ENCODE measurements at regions not wholly inside any gene's neighbourhood (a gene's known extent, or its start where the extent isn't known, plus 50 kb on each side); places are given as distances from the start of the nearest gene placed in this dataset.

DNA sequence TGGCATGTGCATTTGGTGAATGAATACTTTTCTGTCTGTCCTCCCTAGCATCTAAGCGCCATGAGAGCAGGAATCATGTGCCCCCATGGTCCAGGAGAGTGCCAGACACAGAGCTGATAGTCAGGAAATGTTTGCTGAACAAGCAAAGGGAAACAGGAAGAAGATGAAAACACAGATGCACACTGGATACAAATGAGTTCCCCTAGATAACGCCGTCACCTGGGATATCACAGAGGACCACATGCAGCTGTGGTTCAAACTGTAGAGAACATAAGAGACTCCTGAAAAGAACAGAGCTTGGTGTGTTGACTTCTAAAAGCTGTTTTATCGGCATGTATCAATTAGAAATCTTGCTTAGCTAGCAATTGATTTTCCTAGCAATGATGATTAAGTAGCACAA lies 293.7 kb downstream of the BTBD3 start:
- no peaks in the 10 kb centered on the region for H3K27me3 Mint-ChIP-seq (ENCODE audit: insufficient read depth, unreplicated experiment)
- no peaks in the 10 kb centered on the region for H3K4me1 Mint-ChIP-seq (ENCODE audit: insufficient read depth, unreplicated experiment)
- no peak overlapping the region for H3K27ac Mint-ChIP-seq (ENCODE audit: low read depth, unreplicated experiment)
- TF ChIP-seq, protein P1, sequence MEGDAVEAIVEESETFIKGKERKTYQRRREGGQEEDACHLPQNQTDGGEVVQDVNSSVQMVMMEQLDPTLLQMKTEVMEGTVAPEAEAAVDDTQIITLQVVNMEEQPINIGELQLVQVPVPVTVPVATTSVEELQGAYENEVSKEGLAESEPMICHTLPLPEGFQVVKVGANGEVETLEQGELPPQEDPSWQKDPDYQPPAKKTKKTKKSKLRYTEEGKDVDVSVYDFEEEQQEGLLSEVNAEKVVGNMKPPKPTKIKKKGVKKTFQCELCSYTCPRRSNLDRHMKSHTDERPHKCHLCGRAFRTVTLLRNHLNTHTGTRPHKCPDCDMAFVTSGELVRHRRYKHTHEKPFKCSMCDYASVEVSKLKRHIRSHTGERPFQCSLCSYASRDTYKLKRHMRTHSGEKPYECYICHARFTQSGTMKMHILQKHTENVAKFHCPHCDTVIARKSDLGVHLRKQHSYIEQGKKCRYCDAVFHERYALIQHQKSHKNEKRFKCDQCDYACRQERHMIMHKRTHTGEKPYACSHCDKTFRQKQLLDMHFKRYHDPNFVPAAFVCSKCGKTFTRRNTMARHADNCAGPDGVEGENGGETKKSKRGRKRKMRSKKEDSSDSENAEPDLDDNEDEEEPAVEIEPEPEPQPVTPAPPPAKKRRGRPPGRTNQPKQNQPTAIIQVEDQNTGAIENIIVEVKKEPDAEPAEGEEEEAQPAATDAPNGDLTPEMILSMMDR (IDR thresholded peaks at IDR 0.05; ENCODE audit: unreplicated experiment): no peak
- peaks cover 5% of the 10 kb centered on the region for H3K36me3 Mint-ChIP-seq (ENCODE audit: insufficient read depth, unreplicated experiment)
- H3K4me3 Mint-ChIP-seq (ENCODE audit: unreplicated experiment): no peak overlapping the region
- peaks cover 39% of the 10 kb centered on the region for H3K9me3 Mint-ChIP-seq (ENCODE audit: unreplicated experiment)
- CTCF ChIA-PET: interaction anchor here (0.7 to 0.9 kb wide), 2 partner anchors 17 to 588 kb away, joined by 3 read pairs; no protein-coding TSS in a partner anchor
- intact Hi-C loops (cut with micrococcal nuclease): no loop called here
- POLR2A ChIA-PET: no interaction called here
- DNase-seq (ENCODE audit: unreplicated experiment): no peak
- no TSS peak for BruUV-seq (replicated peaks)

DNA sequence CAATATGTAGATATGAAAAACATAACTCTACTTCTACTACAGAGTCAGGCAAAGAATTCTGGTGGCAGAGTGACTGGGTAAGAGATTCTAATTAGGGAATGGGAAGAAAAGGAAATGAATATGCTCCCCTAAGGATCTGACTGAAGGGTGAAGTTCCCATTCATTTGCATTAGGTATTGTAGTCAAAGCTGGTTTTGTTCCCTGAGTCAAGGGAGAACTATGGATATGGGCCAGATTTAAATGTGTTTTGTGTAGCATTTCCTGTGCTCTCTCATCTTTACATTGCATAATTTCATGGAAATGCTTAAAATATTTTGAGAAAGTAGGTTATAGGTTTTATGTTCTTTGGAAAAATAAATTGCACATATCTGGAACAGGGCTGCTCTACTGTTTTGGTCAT lies 299.7 kb downstream of the BTBD3 start:
- Mint-ChIP-seq H3K27ac (ENCODE audit: low read depth, unreplicated experiment) (no peak overlapping the region), H3K4me3 (ENCODE audit: unreplicated experiment) (no peak overlapping the region), H3K27me3 (ENCODE audit: insufficient read depth, unreplicated experiment) (no peaks in the 10 kb centered on the region), H3K9me3 (ENCODE audit: unreplicated experiment) (peaks cover 45% of the 10 kb centered on the region), H3K36me3 (ENCODE audit: insufficient read depth, unreplicated experiment) (no peaks in the 10 kb centered on the region), H3K4me1 (ENCODE audit: insufficient read depth, unreplicated experiment) (no peaks in the 10 kb centered on the region)
- CTCF ChIA-PET: no interaction called here
- POLR2A ChIA-PET: no interaction called here
- intact Hi-C loops (cut with micrococcal nuclease): no loop called here
- DNase-seq (ENCODE audit: unreplicated experiment): peak; percentile 29
- BruUV-seq (replicated peaks): no TSS peak
- TF ChIP-seq, protein P1 (IDR thresholded peaks at IDR 0.05; ENCODE audit: unreplicated experiment): no peak

DNA sequence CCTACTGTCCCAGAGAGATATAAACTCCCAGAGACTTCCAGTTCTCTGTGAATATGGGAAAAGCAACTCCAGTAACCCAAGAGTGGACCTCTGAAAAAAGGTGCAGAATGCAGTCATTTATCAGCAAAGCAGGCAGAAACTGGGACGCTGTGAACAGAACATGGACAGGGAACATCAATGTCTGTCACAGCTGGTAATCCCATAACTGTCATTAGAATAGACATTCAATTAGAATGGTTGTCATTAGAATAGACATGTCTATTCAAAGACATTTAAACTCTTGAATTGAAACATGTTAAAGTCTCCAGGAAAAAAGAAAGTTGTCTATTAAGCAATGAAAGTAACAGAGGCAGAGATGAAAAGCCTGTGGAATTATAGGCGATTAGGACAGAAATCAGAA lies 302.1 kb downstream of the BTBD3 start:
- H3K4me3 Mint-ChIP-seq (ENCODE audit: unreplicated experiment): no peak overlapping the region
- ChIA-PET POLR2A (interaction anchor here (0.6 kb wide), 1 partner anchor 23 kb away, joined by 3 read pairs; no protein-coding TSS in a partner anchor), CTCF (interaction anchor here (0.5 to 0.9 kb wide), 4 partner anchors 9 to 514 kb away, joined by 3 to 6 read pairs (median 4); no protein-coding TSS in a partner anchor)
- intact Hi-C loops (cut with micrococcal nuclease): no loop called here
- no peaks in the 10 kb centered on the region for H3K36me3 Mint-ChIP-seq (ENCODE audit: insufficient read depth, unreplicated experiment)
- no TSS peak for BruUV-seq (replicated peaks)
- TF ChIP-seq, protein P1 (IDR thresholded peaks at IDR 0.05; ENCODE audit: unreplicated experiment): no peak
- peaks cover 63% of the 10 kb centered on the region for H3K9me3 Mint-ChIP-seq (ENCODE audit: unreplicated experiment)
- no peaks in the 10 kb centered on the region for H3K27me3 Mint-ChIP-seq (ENCODE audit: insufficient read depth, unreplicated experiment)
- no peaks in the 10 kb centered on the region for H3K4me1 Mint-ChIP-seq (ENCODE audit: insufficient read depth, unreplicated experiment)
- no peak overlapping the region for H3K27ac Mint-ChIP-seq (ENCODE audit: low read depth, unreplicated experiment)
- no peak for DNase-seq (ENCODE audit: unreplicated experiment)

DNA sequence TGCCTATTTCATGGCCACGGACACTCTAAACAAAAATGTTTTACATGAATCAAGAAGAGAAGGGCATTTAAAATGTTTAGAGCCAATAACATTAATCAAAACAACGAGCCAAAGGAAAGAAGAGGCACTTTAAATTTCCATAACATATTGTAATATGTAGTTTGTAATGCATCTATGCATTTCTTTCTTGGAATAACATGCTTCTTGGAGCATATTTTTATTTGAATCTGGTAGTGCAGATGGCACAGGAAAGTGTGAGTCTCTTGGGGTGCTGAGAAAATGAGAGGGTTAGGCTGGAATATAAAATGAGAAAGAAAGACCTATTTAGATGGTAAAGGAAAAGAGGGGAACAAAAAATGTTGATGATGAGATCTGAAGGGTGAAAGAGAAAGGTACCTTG lies 305.4 kb downstream of the BTBD3 start:
- intact Hi-C loops (cut with micrococcal nuclease): no loop called here
- CTCF ChIA-PET: interaction anchor here (0.5 kb wide), 1 partner anchor 233 kb away, joined by 3 read pairs; no protein-coding TSS in a partner anchor
- no peaks in the 10 kb centered on the region for H3K4me1 Mint-ChIP-seq (ENCODE audit: insufficient read depth, unreplicated experiment)
- H3K36me3 Mint-ChIP-seq (ENCODE audit: insufficient read depth, unreplicated experiment): no peaks in the 10 kb centered on the region
- no peak overlapping the region for H3K27ac Mint-ChIP-seq (ENCODE audit: low read depth, unreplicated experiment)
- no peak for DNase-seq (ENCODE audit: unreplicated experiment)
- peaks cover 64% of the 10 kb centered on the region for H3K9me3 Mint-ChIP-seq (ENCODE audit: unreplicated experiment)
- no peak overlapping the region for H3K4me3 Mint-ChIP-seq (ENCODE audit: unreplicated experiment)
- H3K27me3 Mint-ChIP-seq (ENCODE audit: insufficient read depth, unreplicated experiment): no peaks in the 10 kb centered on the region
- POLR2A ChIA-PET: no interaction called here
- TF ChIP-seq, protein P1 (IDR thresholded peaks at IDR 0.05; ENCODE audit: unreplicated experiment): no peak
- BruUV-seq (replicated peaks): no TSS peak

All from MCF 10A (cell line).